ENCODE measurements at regions not wholly inside any gene's neighbourhood (a gene's known extent, or its start where the extent isn't known, plus 50 kb on each side); places are given as distances from the start of the nearest gene placed in this dataset.

- H3K4me3 ChIP-seq (ENCODE audit: low read depth, low read length): no peak overlapping the region
- no peak for TF ChIP-seq CTCF (IDR thresholded peaks at IDR 0.05; ENCODE audit: borderline replicate concordance, insufficient read depth, low read depth, low read length)
These were observed 239.2 kb upstream of the GRID2 start for GRCh38 chr4:92064574-92064973.

GRCh38 chr4:92066485-92066884 lies 237.3 kb upstream of the GRID2 start:
- no peak for TF ChIP-seq CTCF (IDR thresholded peaks at IDR 0.05; ENCODE audit: borderline replicate concordance, insufficient read depth, low read depth, low read length)
- no peak overlapping the region for H3K4me3 ChIP-seq (ENCODE audit: low read depth, low read length)

GRCh38 chr4:92071587-92071986 lies 232.2 kb upstream of the GRID2 start:
- TF ChIP-seq CTCF (IDR thresholded peaks at IDR 0.05; ENCODE audit: borderline replicate concordance, insufficient read depth, low read depth, low read length): no peak
- no peak overlapping the region for H3K4me3 ChIP-seq (ENCODE audit: low read depth, low read length)

GRCh38 chr4:92074839-92075238 lies 228.9 kb upstream of the GRID2 start:
- no peak overlapping the region for H3K4me3 ChIP-seq (ENCODE audit: low read depth, low read length)
- no peak for TF ChIP-seq CTCF (IDR thresholded peaks at IDR 0.05; ENCODE audit: borderline replicate concordance, insufficient read depth, low read depth, low read length)

- no peak overlapping the region for H3K4me3 ChIP-seq (ENCODE audit: low read depth, low read length)
- TF ChIP-seq CTCF (IDR thresholded peaks at IDR 0.05; ENCODE audit: borderline replicate concordance, insufficient read depth, low read depth, low read length): no peak
These were observed 212.9 kb upstream of the GRID2 start for GRCh38 chr4:92090887-92091286.

- no peak overlapping the region for H3K4me3 ChIP-seq (ENCODE audit: low read depth, low read length)
- peak; percentile 16; the same call in 1 of the 2 replicates for TF ChIP-seq CTCF (IDR thresholded peaks at IDR 0.05; ENCODE audit: borderline replicate concordance, insufficient read depth, low read depth, low read length)
These were observed 212.4 kb upstream of the GRID2 start for GRCh38 chr4:92091335-92091734.

- TF ChIP-seq CTCF (IDR thresholded peaks at IDR 0.05; ENCODE audit: borderline replicate concordance, insufficient read depth, low read depth, low read length): no peak
- H3K4me3 ChIP-seq (ENCODE audit: low read depth, low read length): no peak overlapping the region
These were observed 203.9 kb upstream of the GRID2 start for GRCh38 chr4:92099861-92100260.
